GM23338 (cell line): ENCODE measurements at regions not wholly inside any gene's neighbourhood (a gene's known extent, or its start where the extent isn't known, plus 50 kb on each side); places are given as distances from the start of the nearest gene placed in this dataset.

Experiments used
- ATAC-seq: fragments of 200-7000 bp; cut with Tn5 transposase; 3 replicates; pipeline ENCODE4 v1.9.1; 2020
- DNase-seq: peaks from one replicate; pipeline ENCODE4 v3.0.0-alpha.2; 2015; ENCODE audit warnings: low spot score
- H2AFZ ChIP-seq: fragments of 200-600 bp; sonication (generic); 2 replicates; pipeline ENCODE4 v1.8.0; 2016; ENCODE audit warnings: antibody characterized with exemption, mild to moderate bottlenecking, moderate library complexity
- H3F3A ChIP-seq: fragments of 200-600 bp; sonication (generic); replicated peaks from 2 replicates; pipeline ENCODE4 v1.8.0; 2017; ENCODE audit warnings: antibody characterized with exemption, mixed run types, low read depth
- H3K27ac ChIP-seq: fragments of 200-600 bp; sonication (generic); 2 replicates; pipeline ENCODE4 v1.6.1; 2016; ENCODE audit warnings: low read depth
- H3K27me3 ChIP-seq: fragments of 200-600 bp; sonication (generic); 2 replicates; pipeline ENCODE4 v1.8.0; 2016; ENCODE audit warnings: mild to moderate bottlenecking, mixed run types, moderate library complexity; ENCODE audit not compliant: insufficient read depth
- H3K36me3 ChIP-seq: fragments of 200-600 bp; sonication (generic); 2 replicates; pipeline ENCODE4 v1.8.0; 2016; ENCODE audit warnings: mild to moderate bottlenecking; ENCODE audit not compliant: insufficient read depth
- H3K4me1 ChIP-seq: fragments of 200-600 bp; sonication (generic); 2 replicates; pipeline ENCODE4 v1.8.0; 2016; ENCODE audit warnings: mild to moderate bottlenecking, moderate library complexity; ENCODE audit not compliant: insufficient read depth
- H3K4me2 ChIP-seq: fragments of 200-600 bp; sonication (generic); 2 replicates; pipeline ENCODE4 v1.7.1; 2017; ENCODE audit warnings: mixed run types
- H3K4me3 ChIP-seq: fragments of 200-600 bp; sonication (generic); 2 replicates; pipeline ENCODE4 v1.6.1; 2016; ENCODE audit warnings: mixed run types
- H3K79me2 ChIP-seq: fragments of 200-600 bp; sonication (generic); replicated peaks from 2 replicates; pipeline ENCODE4 v1.8.0; 2017; ENCODE audit warnings: mild to moderate bottlenecking; ENCODE audit not compliant: insufficient read depth
- H3K9me2 ChIP-seq: fragments of 200-600 bp; sonication (generic); 2 replicates; pipeline ENCODE4 v1.8.0; 2017; ENCODE audit not compliant: insufficient read depth
- H4K20me1 ChIP-seq: fragments of 200-600 bp; sonication (generic); replicated peaks from 2 replicates; pipeline ENCODE4 v1.8.0; 2017; ENCODE audit warnings: mild to moderate bottlenecking; ENCODE audit not compliant: insufficient read depth
- H3K27ac Mint-ChIP-seq: 2 replicates; pipeline ENCODE4 v1.8.0; 2020; ENCODE audit warnings: inconsistent platforms, mild to moderate bottlenecking, moderate library complexity, mixed read lengths
- H3K27me3 Mint-ChIP-seq: 3 replicates; pipeline ENCODE4 v1.8.0; 2022; ENCODE audit warnings: low read depth, mild to moderate bottlenecking, moderate library complexity, mixed read lengths, inconsistent platforms; ENCODE audit not compliant: insufficient read depth, poor library complexity
- H3K36me3 Mint-ChIP-seq: 3 replicates; pipeline ENCODE4 v1.8.0; 2021; ENCODE audit warnings: low read depth, mild to moderate bottlenecking, inconsistent platforms, moderate library complexity, mixed read lengths
- H3K4me1 Mint-ChIP-seq: 3 replicates; pipeline ENCODE4 v1.8.0; 2020; ENCODE audit warnings: mild to moderate bottlenecking, inconsistent platforms, mixed read lengths
- H3K4me3 Mint-ChIP-seq: 3 replicates; pipeline ENCODE4 v1.8.0; 2021; ENCODE audit warnings: moderate library complexity, mild to moderate bottlenecking, inconsistent platforms, mixed read lengths
- H3K9me3 Mint-ChIP-seq: 3 replicates; pipeline ENCODE4 v1.8.0; 2020; ENCODE audit warnings: moderate library complexity, mild to moderate bottlenecking, inconsistent platforms, mixed read lengths
- CTCF ChIP-seq, 2 experiments: fragments of 200-600 bp in 1 of 2; sonication (generic) in 1 of 2; conservative IDR thresholded peaks; 2 replicates each; pipeline versions ENCODE4 v1.5.1 to v1.6.1; 2016 to 2017; ENCODE audit warnings: antibody characterized with exemption in 2 of 2, low read depth in 2 of 2, mild to moderate bottlenecking in 2 of 2, moderate library complexity in 1 of 2
- ETS1 ChIP-seq: IDR thresholded peaks from 2 replicates; pipeline ENCODE4 v1.6.1; 2016; ENCODE audit warnings: antibody characterized with exemption
- JUNB ChIP-seq: IDR thresholded peaks from one replicate; pipeline ENCODE4 v1.6.1; 2016; ENCODE audit warnings: antibody characterized with exemption; ENCODE audit not compliant: unreplicated experiment
- NANOG ChIP-seq: IDR thresholded peaks from 2 replicates; pipeline ENCODE4 v1.6.1; 2016; ENCODE audit warnings: antibody characterized with exemption, borderline replicate concordance
- STAT1 ChIP-seq: IDR thresholded peaks from one replicate; pipeline ENCODE4 v1.6.1; 2016; ENCODE audit warnings: antibody characterized with exemption; ENCODE audit not compliant: unreplicated experiment
- ZNF114 ChIP-seq: fragments of 250-450 bp; sonication (Bioruptor Pico); IDR thresholded peaks from 2 replicates; pipeline ENCODE4 v1.5.0; 2020; ENCODE audit warnings: mild to moderate bottlenecking, moderate library complexity
- ZNF331 ChIP-seq: fragments of 250-450 bp; sonication (Bioruptor Pico); IDR thresholded peaks from 2 replicates; pipeline ENCODE4 v1.5.0; 2020; ENCODE audit warnings: low read depth, mild to moderate bottlenecking, moderate library complexity
- ZNF462 ChIP-seq: fragments of 250-450 bp; sonication (Bioruptor Pico); IDR thresholded peaks from 2 replicates; pipeline ENCODE4 v1.5.0; 2020; ENCODE audit warnings: mild to moderate bottlenecking, moderate library complexity

GRCh38 chr13:102517959-102518358, 78.8 kb upstream of the TPP2 start (continued):
- no peak for TF ChIP-seq ZNF462 (CRISPR knock-in tag)
- TF ChIP-seq STAT1: no peak
- no peak for TF ChIP-seq NANOG

GRCh38 chr13:102510072-102510471, 86.7 kb upstream of the TPP2 start:
- Histone ChIP-seq H3K27me3 (no peaks in the 10 kb centered on the region), H3K79me2 (no peaks in the 10 kb centered on the region), H3F3A (no peaks in the 10 kb centered on the region), H4K20me1 (no peaks in the 10 kb centered on the region), H3K4me1 (no peaks in the 10 kb centered on the region; the same call in 1 of the 2 replicates), H3K4me3 (no peak overlapping the region), H3K36me3 (no peaks in the 10 kb centered on the region), H3K27ac (no peak overlapping the region), H2AFZ (no peak overlapping the region), H3K9me2 (peaks cover 42% of the 10 kb centered on the region), H3K4me2 (no peak overlapping the region)
- DNase-seq (no peak), ATAC-seq (no peak)
- Mint-ChIP-seq H3K36me3 (peaks cover 17% of the 10 kb centered on the region), H3K4me3 (no peak overlapping the region), H3K27ac (no peak overlapping the region), H3K9me3 (peaks cover 20% of the 10 kb centered on the region), H3K27me3 (no peaks in the 10 kb centered on the region), H3K4me1 (peaks cover 5% of the 10 kb centered on the region)
- TF ChIP-seq NANOG (no peak), ETS1 (no peak), ZNF331 (CRISPR knock-in tag) (no peak), JUNB (no peak), ZNF114 (CRISPR knock-in tag) (no peak), CTCF (conservative IDR thresholded peaks at IDR 0.05; ENCODE audit: low read depth in 2 of 2) (no peak)
